ENCODE measurements at regions not wholly inside any gene's neighbourhood (a gene's known extent, or its start where the extent isn't known, plus 50 kb on each side); places are given as distances from the start of the nearest gene placed in this dataset.
"Not testable (repeated sequence)": the region's sequence is repeated elsewhere in the genome, so short reads cannot be mapped to it uniquely, and the experiment has no call there.

- no peak for DNase-seq (ENCODE audit: low spot score)
Measured at GRCh38 chr17:71548540-71549190, 572.2 kb upstream of the SOX9 start.

GRCh38 chr17:71550675-71551074 lies 570.1 kb upstream of the SOX9 start:
- DNase-seq (ENCODE audit: low spot score): no peak

DNA sequence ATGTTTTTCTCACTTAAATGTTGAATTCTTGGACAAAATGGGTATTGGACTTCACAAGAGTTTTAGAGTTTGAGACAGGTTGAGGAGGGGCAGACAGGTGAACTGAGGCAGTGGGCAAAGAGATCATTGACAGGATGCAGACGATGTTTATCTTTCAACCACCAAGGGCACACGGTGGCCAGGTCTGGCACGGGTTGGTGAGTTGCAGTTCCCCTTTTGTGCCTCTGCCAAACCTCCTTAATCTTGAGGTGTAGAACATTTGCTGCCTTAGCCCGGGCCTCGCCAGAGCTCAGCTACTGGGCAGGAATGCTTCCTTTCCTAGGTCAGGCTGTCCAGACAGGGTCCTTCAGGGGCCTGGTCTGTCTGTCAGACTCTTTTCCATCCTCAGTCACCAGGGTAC lies 567.4 kb upstream of the SOX9 start:
- DNase-seq (ENCODE audit: low spot score): no peak

- DNase-seq (ENCODE audit: low spot score): no peak
Measured at GRCh38 chr17:71558901-71559300, 561.9 kb upstream of the SOX9 start.

- no peak for DNase-seq (ENCODE audit: low spot score)
Measured at GRCh38 chr17:71572343-71572742, 548.5 kb upstream of the SOX9 start.

GRCh38 chr17:71578446-71578845 lies 542.4 kb upstream of the SOX9 start:
- DNase-seq (ENCODE audit: low spot score): no peak

DNA sequence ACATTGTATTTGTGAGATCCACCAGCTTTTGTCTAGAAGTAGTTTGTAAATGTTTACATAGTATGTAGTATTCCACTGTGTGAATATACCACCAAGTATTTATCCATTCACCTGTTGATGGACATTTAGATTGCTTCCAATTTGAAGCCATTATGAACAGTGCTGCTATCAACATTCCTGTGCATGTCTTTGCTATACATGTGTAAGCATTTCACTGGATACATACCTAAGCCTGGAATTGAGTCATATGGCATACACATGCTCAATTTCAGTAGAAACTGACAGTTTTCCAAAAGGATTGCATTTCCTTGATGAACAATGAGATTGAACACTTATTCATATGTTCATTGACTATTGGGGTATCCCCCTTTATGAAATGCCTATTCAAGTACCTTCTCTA lies 540.6 kb upstream of the SOX9 start:
- DNase-seq (ENCODE audit: low spot score): no peak

DNA sequence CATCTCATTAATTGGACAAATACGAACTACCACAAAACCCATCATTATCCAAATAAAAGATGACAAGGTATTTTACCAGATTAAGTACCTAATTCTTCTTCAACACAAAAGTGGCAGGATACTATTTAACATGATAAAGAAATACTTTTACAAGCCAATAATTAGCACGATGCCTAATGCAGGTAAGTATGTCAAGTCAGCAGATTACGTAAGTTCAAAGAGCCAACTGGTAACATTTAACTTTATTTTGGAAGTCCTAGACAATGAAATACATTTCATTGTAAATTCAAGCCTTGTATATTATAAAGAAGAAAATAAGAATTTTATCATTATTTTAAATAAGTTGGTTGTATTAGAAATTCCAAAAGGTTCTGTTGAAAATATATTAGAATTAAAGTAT lies 535.3 kb upstream of the SOX9 start:
- DNase-seq (ENCODE audit: low spot score): no peak

- DNase-seq (ENCODE audit: low spot score): no peak
Measured at GRCh38 chr17:71592431-71592830, 528.4 kb upstream of the SOX9 start.

GRCh38 chr17:71593078-71593477 lies 527.7 kb upstream of the SOX9 start:
- no peak for DNase-seq (ENCODE audit: low spot score)

- not testable (repeated sequence) for DNase-seq (ENCODE audit: low spot score)
Measured at GRCh38 chr17:71599583-71599982, 521.2 kb upstream of the SOX9 start.

- DNase-seq (ENCODE audit: low spot score): no peak
Measured at GRCh38 chr17:71600137-71600789, 520.6 kb upstream of the SOX9 start.

GRCh38 chr17:71601894-71602504 lies 518.8 kb upstream of the SOX9 start:
- no peak for DNase-seq (ENCODE audit: low spot score)

DNA sequence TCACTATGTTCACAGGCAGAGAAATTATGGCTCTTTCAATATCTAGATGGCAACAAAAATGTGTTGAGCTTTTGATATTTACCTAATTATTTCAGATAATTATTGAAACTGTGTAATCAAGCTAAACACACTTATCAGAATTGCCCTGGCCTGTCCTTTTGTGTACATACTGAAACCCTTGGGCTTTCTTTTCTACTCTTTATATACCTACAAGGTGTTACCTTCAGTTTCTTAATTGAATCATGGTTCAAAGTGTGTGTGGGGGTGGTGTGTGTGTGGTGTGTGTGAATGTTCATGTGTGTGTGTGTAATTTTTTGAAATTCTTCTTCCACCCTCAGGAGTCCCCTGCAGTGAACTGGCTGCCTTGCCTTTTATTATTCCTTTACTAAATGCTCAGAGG lies 506.8 kb upstream of the SOX9 start:
- DNase-seq (ENCODE audit: low spot score): no peak

GRCh38 chr17:71615820-71616219 lies 505.0 kb upstream of the SOX9 start:
- no peak for DNase-seq (ENCODE audit: low spot score)

DNA sequence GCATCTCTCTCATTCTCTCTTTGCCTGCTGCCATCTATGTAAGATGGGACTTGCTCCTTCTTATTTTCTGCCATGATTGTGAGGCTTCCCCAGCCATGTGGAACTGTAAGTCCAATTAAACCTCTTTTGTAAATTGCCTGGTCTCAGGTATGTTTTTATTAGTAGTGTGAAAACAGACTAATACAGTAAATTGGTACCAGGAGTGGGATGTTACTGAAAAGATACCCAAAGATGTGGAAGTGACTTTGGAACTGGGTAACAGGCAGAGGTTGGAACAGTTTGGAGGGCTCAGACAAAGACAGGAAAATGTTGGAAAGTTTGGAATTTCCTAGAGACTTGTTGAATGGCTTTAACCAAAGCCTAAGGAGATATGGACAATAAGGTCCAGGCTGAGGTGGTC lies 503.1 kb upstream of the SOX9 start:
- not testable (repeated sequence) for DNase-seq (ENCODE audit: low spot score)

DNA sequence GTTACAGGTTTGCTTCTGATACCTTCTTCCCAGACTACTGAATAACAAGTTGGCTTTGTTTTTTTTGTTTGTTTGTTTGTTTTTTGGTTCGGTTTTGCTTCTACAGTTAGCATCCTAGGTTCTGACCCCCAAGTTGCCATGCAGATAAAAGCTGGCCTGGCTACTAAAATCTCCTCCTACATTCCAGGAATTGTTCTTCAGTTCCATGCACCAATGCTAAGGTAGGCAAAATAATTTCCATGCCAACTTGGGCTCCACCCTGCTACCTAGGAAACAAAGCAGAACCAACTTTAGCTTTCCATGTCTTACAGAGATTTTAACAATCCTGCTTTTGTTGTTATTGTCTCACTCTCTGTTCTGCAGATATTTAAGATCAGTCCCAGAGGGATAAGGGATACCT lies 495.5 kb upstream of the SOX9 start:
- no peak for DNase-seq (ENCODE audit: low spot score)

DNA sequence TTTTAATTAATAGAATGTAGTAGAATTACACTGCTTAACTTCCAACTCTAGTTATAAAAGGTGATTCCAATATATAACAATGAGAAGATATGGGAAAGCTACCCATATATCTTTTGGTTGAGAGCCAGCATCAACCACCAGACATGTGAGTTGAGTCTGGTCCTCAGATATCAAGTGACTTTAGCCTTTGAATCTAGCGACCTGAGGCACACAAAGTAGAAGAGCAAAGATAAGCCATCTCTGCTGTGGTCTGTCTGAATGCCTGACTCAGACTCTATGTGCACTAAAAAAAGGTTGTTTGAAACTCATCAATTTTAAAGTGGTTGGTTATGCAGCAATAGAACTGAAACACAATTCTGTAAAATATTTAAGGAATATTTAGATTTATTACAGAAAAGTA lies 492.5 kb upstream of the SOX9 start:
- no peak for DNase-seq (ENCODE audit: low spot score)

DNA sequence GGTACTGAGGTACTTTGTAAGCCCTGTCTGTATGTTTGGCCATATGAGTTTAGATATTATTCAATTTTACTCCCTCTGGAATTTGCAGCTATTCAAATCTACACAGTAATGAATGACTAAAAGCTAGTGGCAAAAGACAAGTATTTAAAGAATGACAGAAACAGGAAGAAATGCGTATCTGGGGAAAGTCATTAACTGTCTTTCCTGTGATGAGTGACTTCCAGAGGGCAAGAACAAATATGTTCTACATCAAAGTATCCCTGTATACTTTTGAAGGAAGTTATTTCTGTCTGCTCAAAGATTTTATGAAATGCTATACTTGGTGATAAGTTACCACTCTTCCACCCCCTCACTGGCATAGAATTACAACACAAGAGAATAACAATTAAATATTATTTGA lies 489.3 kb upstream of the SOX9 start:
- DNase-seq (ENCODE audit: low spot score): no peak

DNA sequence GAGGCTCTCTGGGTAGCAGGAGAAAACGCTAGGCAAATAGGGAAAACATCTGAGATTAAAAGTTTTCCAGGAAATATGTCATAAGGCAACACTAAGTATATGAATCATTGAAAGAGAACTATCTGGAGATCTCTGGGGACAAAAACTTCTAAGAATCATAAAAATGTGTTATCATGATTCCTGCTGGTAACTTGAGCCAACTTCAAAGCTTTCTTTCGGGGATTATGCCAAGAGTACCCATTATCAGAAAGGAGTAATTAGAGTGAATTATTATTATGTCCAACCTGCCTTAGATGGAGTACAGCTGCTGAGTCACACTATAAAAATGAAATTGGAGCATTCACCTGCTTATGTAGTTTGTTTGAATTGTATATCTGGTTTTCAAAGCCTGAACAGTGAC lies 488.5 kb upstream of the SOX9 start:
- peak; percentile 19 for DNase-seq (ENCODE audit: low spot score)

DNA sequence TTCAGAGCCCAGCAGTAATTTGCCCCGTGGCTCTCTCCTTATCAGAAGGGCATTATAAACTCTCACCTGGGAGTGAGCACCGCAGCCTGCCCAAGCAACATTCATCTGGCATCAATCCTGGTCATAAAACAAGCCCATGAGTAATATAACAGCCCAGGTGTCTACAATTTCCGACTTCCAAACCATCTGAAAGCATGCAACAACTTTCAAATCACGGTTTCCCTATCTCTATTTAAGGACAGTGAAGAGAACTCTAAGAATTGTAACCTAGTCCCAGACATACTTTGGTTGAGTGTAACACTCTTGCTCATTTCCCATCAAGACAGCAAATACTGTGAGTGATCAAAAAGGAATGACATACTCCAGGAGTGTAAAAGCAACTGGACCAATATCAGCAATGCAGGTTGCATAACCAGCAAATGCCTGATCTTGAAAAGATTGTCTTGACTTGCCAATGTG lies 487.4 kb upstream of the SOX9 start:
- DNase-seq (ENCODE audit: low spot score): peak; percentile 38

DNA sequence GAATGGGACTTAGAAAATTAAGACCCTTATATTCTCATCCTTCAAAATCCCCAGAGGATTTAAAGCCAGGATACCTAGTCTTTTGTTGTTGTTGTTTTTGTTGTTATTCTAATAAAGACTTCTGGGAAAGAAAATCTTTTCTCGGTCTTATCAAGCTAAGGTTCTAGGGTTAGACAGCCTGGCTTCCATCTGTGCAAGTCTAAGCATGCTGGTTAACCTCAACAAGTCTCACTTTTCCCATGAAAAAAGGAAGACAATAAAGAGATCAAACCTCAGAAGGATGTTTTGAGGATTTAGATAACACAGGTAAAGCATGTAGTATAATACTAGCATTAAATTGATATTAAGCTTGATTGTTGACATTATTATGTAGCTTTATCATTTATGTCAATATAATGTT lies 486.4 kb upstream of the SOX9 start:
- no peak for DNase-seq (ENCODE audit: low spot score)

GRCh38 chr17:71635187-71635586 lies 485.6 kb upstream of the SOX9 start:
- no peak for DNase-seq (ENCODE audit: low spot score)

GRCh38 chr17:71636644-71637043 lies 484.2 kb upstream of the SOX9 start:
- no peak for DNase-seq (ENCODE audit: low spot score)
